Upper lobe of right lung (tissue), 1 donor: ENCODE measurements at regions not wholly inside any gene's neighbourhood (a gene's known extent, or its start where the extent isn't known, plus 50 kb on each side); places are given as distances from the start of the nearest gene placed in this dataset.

Experiments
- ATAC-seq: fragments of 200-7000 bp; cut with Tn5 transposase; one replicate; pipeline ENCODE4 v1.9.1; 2020; ENCODE audit warnings: mild to moderate bottlenecking, moderate library complexity
- DNase-seq: peaks from one replicate; pipeline ENCODE4 v3.0.0-alpha.2; 2020
- H3K27ac ChIP-seq: fragments of 200-600 bp; one replicate; pipeline ENCODE4 v1.8.0; 2022
- H3K27me3 ChIP-seq: fragments of 200-600 bp; one replicate; pipeline ENCODE4 v1.8.0; 2022; ENCODE audit warnings: mild to moderate bottlenecking
- H3K36me3 ChIP-seq: fragments of 200-600 bp; one replicate; pipeline ENCODE4 v1.8.0; 2022
- H3K4me1 ChIP-seq: fragments of 200-600 bp; one replicate; pipeline ENCODE4 v1.8.0; 2022
- H3K4me3 ChIP-seq: fragments of 200-600 bp; one replicate; pipeline ENCODE4 v1.8.0; 2022; ENCODE audit warnings: mild to moderate bottlenecking
- H3K9me3 ChIP-seq: fragments of 200-600 bp; one replicate; pipeline ENCODE4 v1.8.0; 2022
- intact Hi-C: fragments of 100-400 bp; cut with DNase I; formaldehyde crosslinking; loops from one replicate; pipeline ENCODE4 v1.11.0; 2022
- TF ChIP-seq, protein P1 (sequence below): fragments of 200-600 bp; IDR thresholded peaks from one replicate; pipeline ENCODE4 v1.8.0; 2022; ENCODE audit warnings: antibody characterized with exemption
- donor health status: DM: no; HTN: yes; CAD: no; lungs with severe emphysema.

DNA sequence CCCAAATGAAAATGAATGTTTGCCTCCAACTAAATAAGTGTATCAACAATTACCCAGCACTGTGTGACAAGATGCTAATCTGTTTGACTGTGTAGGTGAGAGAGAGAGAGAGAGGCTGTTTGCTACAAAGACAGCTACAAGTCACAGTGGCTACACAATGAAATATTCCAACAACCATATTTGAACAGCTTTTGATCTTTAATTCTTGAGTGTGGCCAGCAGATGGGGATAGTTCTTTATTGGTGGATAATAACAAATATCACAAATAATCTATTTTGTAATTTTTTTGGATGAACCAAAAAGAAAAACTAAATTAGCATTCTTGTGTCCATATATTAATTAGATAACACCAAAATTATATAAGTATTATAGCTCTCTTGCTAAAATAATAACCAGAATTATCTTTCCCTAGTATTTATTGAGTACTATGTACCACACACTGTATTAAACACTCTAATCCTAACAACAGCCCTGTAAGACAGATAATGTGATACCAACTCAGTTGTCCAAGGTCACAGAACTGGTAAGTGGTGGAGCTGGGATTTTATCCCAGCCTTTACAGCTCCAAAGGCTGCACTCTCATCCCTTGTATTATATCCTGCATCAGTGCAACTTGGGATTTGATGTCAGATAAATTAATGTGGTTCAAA is 61.9 kb upstream of the C3orf80 start:
- intact Hi-C loops, result loop anchor here (5.0 kb wide), 1 partner anchor 179 kb away; no protein-coding TSS in a partner anchor
- DNase-seq (no peak), ATAC-seq (no peak)
- Histone ChIP-seq H3K27me3 (peaks cover 7% of the 10 kb centered on the region), H3K36me3 (no peaks in the 10 kb centered on the region), H3K9me3 (no peaks in the 10 kb centered on the region), H3K27ac (no peak overlapping the region), H3K4me3 (no peak overlapping the region), H3K4me1 (no peaks in the 10 kb centered on the region)
- TF ChIP-seq, protein P1, sequence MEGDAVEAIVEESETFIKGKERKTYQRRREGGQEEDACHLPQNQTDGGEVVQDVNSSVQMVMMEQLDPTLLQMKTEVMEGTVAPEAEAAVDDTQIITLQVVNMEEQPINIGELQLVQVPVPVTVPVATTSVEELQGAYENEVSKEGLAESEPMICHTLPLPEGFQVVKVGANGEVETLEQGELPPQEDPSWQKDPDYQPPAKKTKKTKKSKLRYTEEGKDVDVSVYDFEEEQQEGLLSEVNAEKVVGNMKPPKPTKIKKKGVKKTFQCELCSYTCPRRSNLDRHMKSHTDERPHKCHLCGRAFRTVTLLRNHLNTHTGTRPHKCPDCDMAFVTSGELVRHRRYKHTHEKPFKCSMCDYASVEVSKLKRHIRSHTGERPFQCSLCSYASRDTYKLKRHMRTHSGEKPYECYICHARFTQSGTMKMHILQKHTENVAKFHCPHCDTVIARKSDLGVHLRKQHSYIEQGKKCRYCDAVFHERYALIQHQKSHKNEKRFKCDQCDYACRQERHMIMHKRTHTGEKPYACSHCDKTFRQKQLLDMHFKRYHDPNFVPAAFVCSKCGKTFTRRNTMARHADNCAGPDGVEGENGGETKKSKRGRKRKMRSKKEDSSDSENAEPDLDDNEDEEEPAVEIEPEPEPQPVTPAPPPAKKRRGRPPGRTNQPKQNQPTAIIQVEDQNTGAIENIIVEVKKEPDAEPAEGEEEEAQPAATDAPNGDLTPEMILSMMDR, result peak; percentile 49

DNA sequence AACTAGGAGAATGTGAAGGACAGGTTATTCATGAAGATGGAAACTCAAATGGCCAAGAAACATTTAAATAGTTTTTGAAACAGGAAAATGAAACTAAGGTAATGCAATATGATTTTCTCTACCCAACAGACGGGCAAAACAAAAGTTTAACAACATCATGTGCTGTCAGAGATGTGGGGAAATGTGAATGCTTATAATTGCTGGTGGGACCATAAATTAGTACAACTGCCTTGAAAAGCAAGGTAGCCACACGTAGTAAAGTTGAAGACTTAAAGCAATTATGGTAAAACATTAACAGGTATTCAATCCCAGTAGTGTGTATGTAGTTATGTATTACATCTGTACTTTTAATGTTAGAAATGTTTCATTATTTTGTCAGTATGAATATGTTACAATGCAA is 57.0 kb upstream of the C3orf80 start:
- no peak overlapping the region for H3K27ac ChIP-seq
- intact Hi-C loops, result no loop called here
- no peaks in the 10 kb centered on the region for H3K9me3 ChIP-seq
- DNase-seq (no peak), ATAC-seq (no peak)
- H3K27me3 ChIP-seq, result no peaks in the 10 kb centered on the region
- H3K4me3 ChIP-seq, result no peak overlapping the region
- H3K4me1 ChIP-seq, result no peaks in the 10 kb centered on the region
- TF ChIP-seq, protein P1, result no peak
- no peaks in the 10 kb centered on the region for H3K36me3 ChIP-seq

DNA sequence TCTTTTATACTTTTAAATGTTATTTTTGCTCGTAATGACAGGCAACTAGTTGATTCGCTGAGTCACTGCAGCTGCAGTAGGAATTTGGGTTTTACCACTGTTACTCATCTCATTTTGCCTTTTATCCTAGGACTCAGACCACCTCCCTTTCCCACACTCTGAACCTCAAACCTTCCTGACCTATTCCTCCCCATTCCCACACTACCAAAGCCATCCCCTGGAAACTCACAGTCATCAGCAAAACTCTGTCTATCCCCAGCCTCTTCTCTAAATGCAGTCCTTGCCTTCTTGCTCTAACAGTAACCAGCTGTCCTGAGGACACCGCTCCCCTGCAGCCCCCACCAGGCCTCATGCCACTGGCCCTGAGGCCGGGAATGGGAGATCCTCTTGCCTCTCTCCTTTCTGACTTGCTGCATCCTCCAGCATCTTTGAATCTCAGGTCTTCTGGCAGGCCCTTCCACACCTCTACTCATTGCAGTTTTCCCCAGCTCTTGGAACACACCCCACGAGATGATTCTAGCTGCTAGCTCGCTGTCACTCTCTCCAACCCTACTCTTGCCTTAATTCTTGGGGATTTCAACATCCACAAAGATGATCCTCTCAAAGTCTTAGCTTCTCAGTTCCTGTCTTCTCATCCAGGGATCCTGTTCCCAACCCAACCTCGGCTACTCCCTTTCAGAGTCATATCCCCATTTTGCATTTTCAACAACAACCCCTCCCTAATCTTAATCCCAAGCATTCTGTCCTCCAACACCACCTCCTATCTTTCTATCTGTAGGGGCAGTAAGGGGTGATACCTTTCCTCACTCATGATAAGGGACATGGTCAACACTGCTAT is 55.9 kb upstream of the C3orf80 start:
- intact Hi-C loops, result no loop called here
- Histone ChIP-seq H3K4me1 (no peaks in the 10 kb centered on the region), H3K27me3 (no peaks in the 10 kb centered on the region), H3K36me3 (no peaks in the 10 kb centered on the region), H3K4me3 (no peak overlapping the region), H3K27ac (no peak overlapping the region), H3K9me3 (no peaks in the 10 kb centered on the region)
- ATAC-seq (no peak), DNase-seq (no peak)
- TF ChIP-seq, protein P1, result no peak

DNA sequence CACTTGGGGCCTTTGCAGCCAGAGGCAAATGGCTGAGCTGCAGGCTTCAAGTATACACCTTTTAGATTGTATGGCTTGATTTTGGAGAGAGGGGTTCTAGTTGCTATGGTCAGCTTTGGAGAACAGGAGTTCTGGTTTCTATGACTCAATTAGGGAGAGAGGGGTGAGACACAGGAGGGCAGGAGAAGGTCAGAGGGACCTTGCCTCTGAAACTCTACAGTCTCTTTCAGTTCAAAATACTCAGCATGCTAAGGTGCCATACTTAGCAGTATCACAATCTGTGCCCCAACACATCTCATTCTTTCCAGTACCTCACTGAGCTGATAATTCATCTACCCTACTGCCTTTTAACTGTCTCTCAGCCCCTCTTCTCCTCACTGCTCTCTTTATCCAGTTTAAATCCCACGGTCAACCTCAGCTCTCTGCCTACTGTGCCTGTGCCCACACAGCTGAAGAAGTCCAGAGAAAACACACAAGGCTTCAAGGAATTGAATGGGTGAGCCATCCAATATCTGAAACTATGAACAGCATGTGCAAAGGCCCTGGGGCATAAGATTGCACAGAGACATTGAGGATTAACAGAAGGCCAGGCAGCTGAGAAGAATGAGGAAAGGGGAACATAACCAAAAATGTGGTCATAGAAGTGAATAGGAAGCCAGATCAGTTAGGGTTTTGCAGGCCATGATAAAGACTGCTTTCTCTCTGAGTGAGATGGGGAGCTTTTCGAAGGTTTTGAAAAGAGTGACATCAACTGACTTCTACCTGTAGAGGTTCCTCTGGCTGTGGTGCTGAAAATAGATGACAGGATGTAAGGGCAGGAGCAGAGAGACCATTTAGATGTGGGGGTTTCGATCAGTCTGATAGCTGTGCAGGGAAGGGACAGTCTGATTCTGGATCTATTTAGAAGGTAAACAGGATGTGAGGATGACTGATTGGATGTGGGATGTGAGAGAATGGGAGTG is 54.5 kb upstream of the C3orf80 start:
- Histone ChIP-seq H3K27ac (no peak overlapping the region), H3K36me3 (no peaks in the 10 kb centered on the region), H3K27me3 (no peaks in the 10 kb centered on the region), H3K4me3 (no peak overlapping the region), H3K4me1 (no peaks in the 10 kb centered on the region), H3K9me3 (no peaks in the 10 kb centered on the region)
- ATAC-seq (no peak), DNase-seq (no peak)
- TF ChIP-seq, protein P1, result no peak
- intact Hi-C loops, result no loop called here

DNA sequence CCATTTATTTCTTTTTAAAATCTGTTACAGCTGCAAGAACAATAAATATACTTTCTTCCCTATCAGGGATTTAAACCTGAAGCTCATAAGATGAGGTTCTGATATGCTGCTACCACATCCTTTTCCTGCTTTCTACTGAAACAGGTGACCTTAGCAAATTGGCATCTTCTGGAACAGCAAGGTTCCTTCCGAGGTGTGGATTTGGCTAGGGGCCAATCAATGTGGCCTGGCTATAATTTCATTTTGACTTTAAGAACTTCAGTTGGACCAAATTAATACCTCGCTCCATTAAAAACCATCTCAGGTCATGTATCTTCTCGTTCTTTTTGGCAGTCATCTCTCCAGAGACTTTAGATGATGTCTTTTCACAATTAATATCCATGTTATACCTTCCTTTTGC is 53.4 kb upstream of the C3orf80 start:
- Histone ChIP-seq H3K36me3 (no peaks in the 10 kb centered on the region), H3K4me1 (no peaks in the 10 kb centered on the region), H3K27me3 (no peaks in the 10 kb centered on the region), H3K27ac (no peak overlapping the region), H3K4me3 (no peak overlapping the region), H3K9me3 (no peaks in the 10 kb centered on the region)
- ATAC-seq (no peak), DNase-seq (no peak)
- intact Hi-C loops, result no loop called here
- TF ChIP-seq, protein P1, result no peak
